HG02885 (cell line): ENCODE measurements at regions not wholly inside any gene's neighbourhood (a gene's known extent, or its start where the extent isn't known, plus 50 kb on each side); places are given as distances from the start of the nearest gene placed in this dataset.
"Not testable (repeated sequence)": the region's sequence is repeated elsewhere in the genome, so short reads cannot be mapped to it uniquely, and the experiment has no call there.

Experiments used
- ATAC-seq: cut with Tn5 transposase; IDR thresholded peaks from one replicate; pipeline ENCODE4 v1.9.1; 2021; ENCODE audit warnings: mild to moderate bottlenecking; ENCODE audit not compliant: unreplicated experiment, poor library complexity

- no peak for ATAC-seq
These were observed 247.7 kb downstream of the PDCD6IP start for GRCh38 chr3:34046154-34046553.

GRCh38 chr3:34053626-34054025, 255.2 kb downstream of the PDCD6IP start:
- no peak for ATAC-seq

- ATAC-seq, result peak; percentile 8
These were observed 257.9 kb downstream of the PDCD6IP start for GRCh38 chr3:34056181-34056910.

- ATAC-seq, result peak; percentile 92
These were observed 258.5 kb downstream of the PDCD6IP start for GRCh38 chr3:34056951-34057390.

GRCh38 chr3:34060995-34061394, 262.6 kb downstream of the PDCD6IP start:
- not testable (repeated sequence) for ATAC-seq

GRCh38 chr3:34065901-34066300, 267.5 kb downstream of the PDCD6IP start:
- no peak for ATAC-seq

GRCh38 chr3:34066328-34066727, 267.9 kb downstream of the PDCD6IP start:
- ATAC-seq, result no peak

- ATAC-seq, result no peak
These were observed 268.6 kb downstream of the PDCD6IP start for GRCh38 chr3:34066999-34067398.

- no peak for ATAC-seq
These were observed 269.2 kb downstream of the PDCD6IP start for GRCh38 chr3:34067536-34068051.

- ATAC-seq, result no peak
These were observed 270.1 kb downstream of the PDCD6IP start for GRCh38 chr3:34068505-34068904.

GRCh38 chr3:34070831-34071585, 272.6 kb downstream of the PDCD6IP start:
- no peak for ATAC-seq

GRCh38 chr3:34072297-34072696, 273.9 kb downstream of the PDCD6IP start:
- ATAC-seq, result peak; percentile 35

GRCh38 chr3:34073111-34073510, 274.7 kb downstream of the PDCD6IP start:
- no peak for ATAC-seq

- no peak for ATAC-seq
These were observed 275.5 kb downstream of the PDCD6IP start for GRCh38 chr3:34073961-34074360.

GRCh38 chr3:34075975-34076374, 277.5 kb downstream of the PDCD6IP start:
- no peak for ATAC-seq

GRCh38 chr3:34077417-34078195, 279.2 kb downstream of the PDCD6IP start:
- ATAC-seq, result peak; percentile 77

- ATAC-seq, result no peak
These were observed 280.0 kb downstream of the PDCD6IP start for GRCh38 chr3:34078418-34078817.

- ATAC-seq, result not testable (repeated sequence)
These were observed 281.4 kb downstream of the PDCD6IP start for GRCh38 chr3:34079849-34080248.

GRCh38 chr3:34090379-34090778, 291.9 kb downstream of the PDCD6IP start:
- not testable (repeated sequence) for ATAC-seq

GRCh38 chr3:34090876-34091275, 292.4 kb downstream of the PDCD6IP start:
- ATAC-seq, result no peak

GRCh38 chr3:34094280-34094679, 295.9 kb downstream of the PDCD6IP start:
- ATAC-seq, result not testable (repeated sequence)
